NCI-H2227 (cell line): ENCODE measurements at regions not wholly inside any gene's neighbourhood (a gene's known extent, or its start where the extent isn't known, plus 50 kb on each side); places are given as distances from the start of the nearest gene placed in this dataset.

Experiments used
- DNase-seq: peaks from one replicate; lab custom pipeline; 2025; ENCODE audit not compliant: unreplicated experiment; lab: John Stamatoyannopoulos, UW

- no peak for DNase-seq
Observed at GRCh38 chr5:5650949-5651348, 228.5 kb downstream of the ICE1 start.

GRCh38 chr5:5650242-5650641 lies 227.8 kb downstream of the ICE1 start:
- no peak for DNase-seq

GRCh38 chr5:5649641-5650040 lies 227.2 kb downstream of the ICE1 start:
- no peak for DNase-seq

- DNase-seq, result no peak
Observed at GRCh38 chr5:5648694-5649093, 226.2 kb downstream of the ICE1 start.

- no peak for DNase-seq
Observed at GRCh38 chr5:5645891-5646290, 223.4 kb downstream of the ICE1 start.

DNA sequence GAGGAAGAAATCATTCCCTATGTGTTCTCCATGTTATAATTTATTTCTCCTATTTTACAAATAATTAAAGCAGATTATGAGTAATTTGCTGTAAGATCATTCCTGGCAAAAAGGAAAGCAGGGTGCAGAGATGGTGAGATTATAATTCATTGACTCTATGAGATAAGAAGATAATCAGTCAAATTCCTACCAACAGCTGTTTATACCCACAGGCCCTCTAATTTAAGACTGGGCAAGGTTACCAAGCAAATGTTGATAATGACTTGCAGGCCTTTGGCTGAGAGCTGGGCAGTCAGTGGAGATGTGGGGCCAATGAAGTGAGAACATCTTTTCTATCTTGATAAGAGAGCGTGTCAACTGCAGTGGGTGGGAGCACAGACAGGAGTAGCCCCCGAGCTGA lies 222.7 kb downstream of the ICE1 start:
- DNase-seq, result no peak

DNA sequence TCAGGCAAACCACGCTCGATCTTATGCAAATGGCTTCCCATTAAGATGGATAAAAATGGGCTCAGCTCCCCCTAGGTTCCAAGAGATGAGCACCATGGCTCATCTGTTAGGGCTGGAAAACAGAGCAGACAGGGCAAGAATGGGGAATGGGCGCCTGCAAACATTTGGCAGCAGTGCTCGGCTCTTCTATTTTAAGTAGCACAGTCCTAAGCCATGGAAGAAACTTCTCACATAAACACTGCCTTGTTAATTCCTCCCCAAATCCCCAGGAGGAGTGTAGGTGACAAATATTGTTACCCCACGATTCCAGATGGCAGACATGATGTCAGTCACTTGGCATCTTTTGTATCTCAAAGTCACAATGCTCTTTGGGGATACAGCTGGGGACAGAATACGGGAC lies 221.8 kb downstream of the ICE1 start:
- DNase-seq, result no peak

DNA sequence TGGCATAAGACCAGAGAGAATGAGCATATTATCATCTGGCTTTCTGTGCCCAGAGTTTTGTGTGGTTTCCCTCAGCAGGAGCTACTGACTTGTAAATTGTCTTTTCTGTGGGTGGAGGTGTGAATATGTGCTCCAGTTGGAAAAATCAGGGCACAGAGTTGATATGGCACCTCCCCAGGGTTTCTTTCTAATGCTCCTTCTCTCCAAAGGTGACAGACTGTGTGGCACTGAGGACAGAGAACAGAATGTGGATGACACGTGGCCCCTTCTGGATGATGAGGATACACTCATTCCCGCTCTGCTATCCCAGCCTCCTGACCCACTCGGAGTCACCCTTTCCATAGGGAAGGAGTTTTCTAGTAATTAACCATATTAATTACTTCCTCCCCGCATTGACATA lies 221.0 kb downstream of the ICE1 start:
- DNase-seq, result no peak

GRCh38 chr5:5638211-5638610 lies 215.7 kb downstream of the ICE1 start:
- DNase-seq, result no peak

- no peak for DNase-seq
Observed at GRCh38 chr5:5637173-5637572, 214.7 kb downstream of the ICE1 start.

DNA sequence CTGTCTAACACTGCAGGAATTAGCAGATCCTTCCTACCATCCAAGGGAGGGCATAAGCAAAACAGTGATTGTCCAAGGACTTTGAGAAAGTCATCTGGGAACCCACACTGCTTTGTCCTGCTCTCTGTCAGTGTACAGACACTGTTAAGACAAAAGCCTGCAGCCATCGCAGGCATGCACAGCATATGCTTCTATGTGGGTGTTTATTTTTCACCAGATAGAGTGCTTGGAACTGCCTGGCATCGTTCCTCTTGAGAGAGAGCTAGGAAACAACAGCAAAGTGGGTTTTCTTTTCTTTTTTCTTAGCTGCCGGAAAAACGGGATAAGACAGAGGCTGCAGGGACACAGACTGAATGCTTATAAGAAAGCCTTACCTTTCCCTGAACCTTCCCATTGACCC lies 212.3 kb downstream of the ICE1 start:
- DNase-seq, result no peak

DNA sequence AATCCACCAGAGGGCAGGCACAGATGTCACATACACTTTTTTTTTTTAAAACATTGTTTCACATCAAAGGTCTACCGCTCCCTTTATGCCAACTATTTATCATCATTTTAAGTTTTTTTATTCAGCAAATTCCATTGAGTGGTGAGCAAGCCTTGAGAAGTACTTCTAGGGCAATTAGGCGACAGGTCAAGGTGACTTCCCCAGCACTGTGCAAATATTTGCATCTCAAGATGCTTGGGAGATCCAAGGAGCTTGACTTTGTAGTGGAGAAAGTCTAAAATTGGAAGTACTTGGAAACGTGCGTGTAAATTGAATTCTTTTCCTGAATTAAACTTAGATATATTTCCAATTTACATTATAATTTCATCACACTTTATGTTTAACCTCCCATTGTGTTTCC lies 211.1 kb downstream of the ICE1 start:
- no peak for DNase-seq

DNA sequence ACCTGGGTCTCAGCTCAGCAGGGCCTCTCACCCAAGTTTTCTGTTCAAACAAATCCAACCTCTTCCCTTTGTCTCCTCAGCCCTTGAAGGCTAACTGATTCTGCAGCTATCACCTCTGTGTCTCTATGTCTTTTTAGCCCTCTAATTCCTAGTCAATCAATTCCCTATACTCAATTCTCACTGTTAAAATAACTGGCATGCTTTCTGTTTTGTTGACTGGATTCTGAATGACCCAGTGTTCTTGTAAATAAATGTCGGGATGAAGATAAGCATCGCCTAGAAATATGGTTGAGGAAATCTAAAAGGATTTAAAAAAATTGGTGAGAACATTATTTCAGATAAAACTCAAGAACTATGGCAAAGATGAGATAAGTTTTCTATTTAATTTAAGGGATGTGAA lies 210.2 kb downstream of the ICE1 start:
- no peak for DNase-seq

DNA sequence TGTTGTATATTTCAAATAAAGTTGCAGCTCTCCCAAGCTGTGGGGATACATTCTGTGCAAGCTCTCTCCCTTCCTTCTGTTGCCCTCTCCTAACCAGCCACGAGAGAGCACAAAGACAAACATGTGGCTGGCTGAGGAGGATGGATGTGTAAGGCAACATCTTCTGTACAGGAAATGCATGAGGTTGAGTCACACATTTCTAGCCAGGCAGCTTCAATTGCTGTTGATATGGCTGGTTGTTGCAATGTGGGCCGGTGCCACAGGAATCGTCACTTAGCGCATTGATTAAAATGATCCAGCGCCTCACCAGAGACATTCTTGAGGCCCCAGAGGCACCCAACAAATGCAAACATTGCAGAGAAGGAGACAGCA lies 207.1 kb downstream of the ICE1 start:
- DNase-seq, result no peak

DNA sequence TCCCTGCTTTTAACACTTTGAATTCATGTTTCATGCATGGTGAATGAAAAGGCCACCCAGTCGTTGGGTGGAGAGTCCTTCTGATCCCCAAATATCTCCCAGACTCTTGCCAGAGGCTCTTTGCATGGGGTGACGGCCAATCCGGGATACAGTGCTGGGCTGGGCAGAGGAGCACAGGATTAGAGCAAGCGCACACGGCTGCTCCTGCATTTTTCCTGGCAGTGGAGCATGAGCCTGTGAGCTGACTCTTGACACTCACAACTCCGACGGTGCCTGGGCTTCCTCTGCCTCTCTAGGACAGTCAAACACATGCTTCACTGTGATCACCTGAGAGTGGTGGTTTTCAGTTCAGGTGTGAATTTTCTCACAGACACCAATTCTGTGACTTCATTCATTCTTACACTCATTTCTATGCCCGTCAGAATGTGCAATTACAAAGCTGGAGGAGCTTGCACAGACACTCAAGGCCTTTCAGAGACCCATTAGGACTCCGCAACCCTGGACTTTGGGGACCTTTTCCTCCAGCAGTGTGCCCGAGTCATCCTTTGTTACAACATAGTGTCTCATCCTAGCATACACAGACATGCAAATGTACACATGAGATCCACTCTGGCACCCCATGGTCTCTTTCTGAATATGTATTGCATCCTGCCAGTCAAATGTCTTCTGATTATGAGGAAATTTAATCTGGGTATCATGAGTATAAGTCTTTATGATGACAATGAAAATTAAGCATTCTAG lies 206.6 kb downstream of the ICE1 start:
- no peak for DNase-seq

- no peak for DNase-seq
Observed at GRCh38 chr5:5626412-5626811, 203.9 kb downstream of the ICE1 start.

- DNase-seq, result no peak
Observed at GRCh38 chr5:5625491-5625890, 203.0 kb downstream of the ICE1 start.

- no peak for DNase-seq
Observed at GRCh38 chr5:5623397-5623796, 200.9 kb downstream of the ICE1 start.

DNA sequence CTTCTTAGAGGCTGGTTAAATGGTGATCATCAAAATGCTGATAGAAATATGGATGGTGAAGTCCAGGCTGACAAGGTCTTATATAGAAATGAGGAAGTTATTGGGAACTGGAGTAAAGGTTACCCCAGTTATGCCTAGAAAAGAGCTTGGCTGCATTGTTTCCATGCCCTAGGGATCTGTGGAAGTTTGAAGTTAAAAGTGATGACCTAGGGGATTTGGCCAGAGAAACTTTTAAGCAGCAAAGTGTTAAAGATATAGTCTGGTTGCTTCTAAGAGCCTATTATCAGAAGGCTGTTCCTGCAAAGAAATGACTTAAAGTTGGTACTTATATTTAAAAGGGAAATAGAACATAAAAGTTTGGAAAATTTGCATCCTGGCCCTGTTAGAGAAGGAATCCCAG lies 200.3 kb downstream of the ICE1 start:
- DNase-seq, result no peak

DNA sequence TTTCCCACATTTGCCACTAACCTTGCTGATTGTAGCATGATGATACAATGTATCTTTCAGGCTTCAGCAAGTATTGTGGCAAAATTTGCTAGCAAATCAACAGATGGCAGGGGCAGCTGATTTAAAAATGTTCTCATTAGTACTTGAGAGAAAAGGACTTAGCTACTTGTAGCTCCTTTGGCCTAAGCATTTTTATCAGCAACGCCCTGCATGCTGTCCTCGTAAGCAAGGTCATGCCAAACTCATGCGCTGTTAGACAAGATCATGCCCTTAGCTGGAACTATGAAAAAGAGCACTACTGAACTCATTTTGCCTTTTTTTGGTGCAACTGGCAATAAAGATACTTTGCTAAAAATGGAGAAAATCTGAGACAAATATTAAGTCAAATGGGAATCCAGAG lies 197.1 kb downstream of the ICE1 start:
- no peak for DNase-seq

DNA sequence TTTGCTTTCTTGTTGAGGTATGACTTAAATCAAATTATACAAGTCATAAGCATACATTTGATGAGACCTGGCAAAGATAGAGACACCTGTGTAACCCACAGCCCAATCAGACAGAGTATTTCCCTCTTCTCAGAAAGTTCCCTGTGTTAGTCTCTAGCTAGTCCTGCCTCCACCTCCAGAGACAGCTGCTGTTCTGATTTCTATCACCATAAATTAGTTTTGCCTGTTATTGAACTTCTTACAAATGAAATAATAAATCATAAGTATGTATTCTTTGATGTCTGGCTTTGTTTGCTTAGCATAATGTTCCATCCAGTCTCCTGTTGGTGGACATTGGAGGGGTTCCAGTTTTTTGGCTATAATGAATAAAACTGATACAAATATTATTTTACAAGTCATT lies 194.5 kb downstream of the ICE1 start:
- DNase-seq, result no peak

DNA sequence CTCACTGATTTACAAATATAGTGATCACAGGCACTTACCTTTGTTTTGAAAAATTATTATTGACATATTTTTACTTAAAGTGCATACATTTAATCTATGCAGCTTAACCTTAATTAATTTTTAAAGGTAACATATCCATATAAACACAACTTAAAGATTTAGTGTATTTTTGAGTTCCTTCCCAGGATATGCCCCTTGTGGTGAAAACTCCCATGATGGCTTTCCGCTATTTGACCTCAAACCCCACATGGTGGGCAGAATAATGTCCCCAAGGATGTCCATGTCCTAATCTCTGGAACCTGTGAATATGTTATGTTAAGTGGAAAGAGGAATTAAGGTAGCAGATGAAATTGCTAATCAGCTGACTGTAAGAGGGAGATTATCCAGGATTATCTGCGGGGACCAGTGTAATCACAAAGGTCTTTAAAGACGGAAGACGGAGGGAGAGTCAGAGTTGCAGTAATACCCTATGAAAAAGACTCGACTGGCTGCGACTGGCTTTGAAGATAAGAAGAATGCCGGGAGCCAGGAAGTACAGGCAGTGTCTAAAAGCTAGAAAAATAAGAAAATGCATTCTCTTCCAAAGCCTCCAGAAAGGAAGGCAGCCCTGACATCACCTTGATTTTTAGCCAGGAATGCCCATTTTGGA lies 193.9 kb downstream of the ICE1 start:
- DNase-seq, result no peak

GRCh38 chr5:5615569-5615968 lies 193.1 kb downstream of the ICE1 start:
- no peak for DNase-seq
